ENCODE measurements at regions not wholly inside any gene's neighbourhood (a gene's known extent, or its start where the extent isn't known, plus 50 kb on each side); places are given as distances from the start of the nearest gene placed in this dataset.
A peak's percentile ranks its signal among the peaks of the same experiment; 100 is the strongest.

GRCh38 chr20:40497899-40498691, 190.9 kb downstream of the MAFB start:
- Histone ChIP-seq H3K79me2 (ENCODE audit: control insufficient read depth, insufficient read depth, low read length) (no peaks in the 10 kb centered on the region), H3K9ac (replicated peaks; ENCODE audit: extremely low read depth, insufficient read depth, low read length) (no peak overlapping the region), H3K27me3 (ENCODE audit: control insufficient read depth in 2 of 2, insufficient read depth in 2 of 2, low read length in 2 of 2) (no peaks in the 10 kb centered on the region), H3K4me1 (ENCODE audit: control insufficient read depth, extremely low read depth, insufficient read depth, low read length) (no peaks in the 10 kb centered on the region), H3K4me2 (ENCODE audit: insufficient read depth, low read length) (no peak overlapping the region), H3K27ac (ENCODE audit: insufficient read depth, low read depth, low read length) (no peak overlapping the region), H3K9me1 (replicated peaks; ENCODE audit: control insufficient read depth, extremely low read depth, insufficient read depth, low read length) (no peaks in the 10 kb centered on the region), H3K9me3 (replicated peaks; ENCODE audit: control insufficient read depth, insufficient read depth, low read length) (no peaks in the 10 kb centered on the region), H4K20me1 (replicated peaks; ENCODE audit: control insufficient read depth, extremely low read depth, insufficient read depth, low read length) (no peaks in the 10 kb centered on the region), H2AFZ (ENCODE audit: low read depth, low read length) (peak overlapping the region; percentile 1), H3K4me3 (replicated peaks in 1 of 3; ENCODE audit: insufficient read depth in 1 of 3, low read depth in 1 of 3, low read length in 3 of 3) (no peak overlapping the region), H3K36me3 (ENCODE audit: control insufficient read depth in 2 of 2, extremely low read depth in 1 of 2, insufficient read depth in 2 of 2, low read length in 2 of 2) (no peaks in the 10 kb centered on the region)
- intact Hi-C loops (cut with micrococcal nuclease), result no loop called here
- DNase-seq (ENCODE audit: low read depth, low spot score) (peak; percentile 3), FAIRE-seq (no peak)
- dilution Hi-C loops (cut with MboI; ENCODE audit: extremely low pct_ligation_motif_present, low sequenced_read_pairs), result no loop called here
- no peak for TF ChIP-seq MYC (IDR thresholded peaks at IDR 0.05; ENCODE audit: low read depth, low read length)
- TF ChIP-seq JUN (IDR thresholded peaks at IDR 0.05; ENCODE audit: borderline replicate concordance, insufficient read depth, insufficient read length, low read depth), result peak; percentile 26
- TF ChIP-seq FOS (IDR thresholded peaks at IDR 0.05; ENCODE audit: borderline replicate concordance, insufficient read depth, low read length), result peak; percentile 38
- no TSS peak for BruUV-seq (replicated peaks)
- ChIA-PET POLR2A (no interaction called here), CTCF (no interaction called here)

- Histone ChIP-seq H3K4me1 (ENCODE audit: control insufficient read depth, extremely low read depth, insufficient read depth, low read length) (no peaks in the 10 kb centered on the region), H3K4me2 (ENCODE audit: insufficient read depth, low read length) (no peak overlapping the region), H2AFZ (ENCODE audit: low read depth, low read length) (no peak overlapping the region), H3K27ac (ENCODE audit: insufficient read depth, low read depth, low read length) (no peak overlapping the region), H3K27me3 (ENCODE audit: control insufficient read depth in 2 of 2, insufficient read depth in 2 of 2, low read length in 2 of 2) (no peaks in the 10 kb centered on the region), H3K9me3 (replicated peaks; ENCODE audit: control insufficient read depth, insufficient read depth, low read length) (no peaks in the 10 kb centered on the region), H3K4me3 (replicated peaks in 1 of 3; ENCODE audit: insufficient read depth in 1 of 3, low read depth in 1 of 3, low read length in 3 of 3) (no peak overlapping the region), H3K9me1 (replicated peaks; ENCODE audit: control insufficient read depth, extremely low read depth, insufficient read depth, low read length) (no peaks in the 10 kb centered on the region), H3K36me3 (ENCODE audit: control insufficient read depth in 2 of 2, extremely low read depth in 1 of 2, insufficient read depth in 2 of 2, low read length in 2 of 2) (no peaks in the 10 kb centered on the region), H3K9ac (replicated peaks; ENCODE audit: extremely low read depth, insufficient read depth, low read length) (no peak overlapping the region), H4K20me1 (replicated peaks; ENCODE audit: control insufficient read depth, extremely low read depth, insufficient read depth, low read length) (no peaks in the 10 kb centered on the region), H3K79me2 (ENCODE audit: control insufficient read depth, insufficient read depth, low read length) (no peaks in the 10 kb centered on the region)
- dilution Hi-C loops (cut with MboI; ENCODE audit: extremely low pct_ligation_motif_present, low sequenced_read_pairs) (no loop called here), intact Hi-C loops (cut with micrococcal nuclease) (no loop called here)
- FAIRE-seq (no peak), DNase-seq (ENCODE audit: low read depth, low spot score) (no peak)
- ChIA-PET CTCF (no interaction called here), POLR2A (no interaction called here)
- no TSS peak for BruUV-seq (replicated peaks)
- no peak for TF ChIP-seq GATA2 (IDR thresholded peaks at IDR 0.05; ENCODE audit: insufficient read depth, insufficient read length, low read depth, low read length)
- TF ChIP-seq POLR2AphosphoS5 (IDR thresholded peaks at IDR 0.05; ENCODE audit: insufficient read depth, low read depth, low read length), result no peak
- no peak for TF ChIP-seq FOS (IDR thresholded peaks at IDR 0.05; ENCODE audit: borderline replicate concordance, insufficient read depth, low read length)
- TF ChIP-seq POLR2A (IDR thresholded peaks at IDR 0.05; ENCODE audit: low read depth, low read length), result no peak
- no peak for TF ChIP-seq JUN (IDR thresholded peaks at IDR 0.05; ENCODE audit: borderline replicate concordance, insufficient read depth, insufficient read length, low read depth)
- TF ChIP-seq MAX (IDR thresholded peaks at IDR 0.05; ENCODE audit: insufficient read depth, insufficient read length), result no peak
- no peak for TF ChIP-seq CTCF (IDR thresholded peaks at IDR 0.05; ENCODE audit: extremely low read depth in 1 of 2, insufficient read depth in 1 of 2, low read depth in 1 of 2, low read length in 2 of 2)
- no peak for TF ChIP-seq EZH2 (IDR thresholded peaks at IDR 0.05; ENCODE audit: borderline replicate concordance, low read depth, low read length, severe bottlenecking)
- no peak for TF ChIP-seq MYC (IDR thresholded peaks at IDR 0.05; ENCODE audit: low read depth, low read length)
Observed at GRCh38 chr20:40495956-40496355, 193.1 kb downstream of the MAFB start.
